ENCODE measurements at regions not wholly inside any gene's neighbourhood (a gene's known extent, or its start where the extent isn't known, plus 50 kb on each side); places are given as distances from the start of the nearest gene placed in this dataset.

GRCh38 chr3:55329849-55330248, 157.3 kb downstream of the WNT5A start:
- no peak overlapping the region for H3K9ac ChIP-seq (ENCODE audit: low read depth, low read length)

GRCh38 chr3:55327131-55327920, 159.8 kb downstream of the WNT5A start:
- DNase-seq (no peak), ATAC-seq (ENCODE audit: insufficient read depth, low read depth) (no peak)
- Histone ChIP-seq H3K4me1 (ENCODE audit: insufficient read depth, low read length) (no peaks in the 10 kb centered on the region), H3K4me3 (ENCODE audit: low read depth in 1 of 2, low read length in 2 of 2) (no peak overlapping the region), H3K4me2 (ENCODE audit: insufficient read depth, low read length) (no peak overlapping the region), H4K20me1 (ENCODE audit: insufficient read depth, low read length) (no peaks in the 10 kb centered on the region), H3K27me3 (ENCODE audit: insufficient read depth, low read length, poor library complexity) (no peaks in the 10 kb centered on the region), H3K79me2 (ENCODE audit: insufficient read depth, low read length) (no peaks in the 10 kb centered on the region), H2AFZ (ENCODE audit: low read depth, low read length) (no peak overlapping the region), H3K36me3 (ENCODE audit: insufficient read depth, low read length) (no peaks in the 10 kb centered on the region), H3K9me3 (ENCODE audit: insufficient read depth, low read length, severe bottlenecking) (no peaks in the 10 kb centered on the region), H3K9ac (ENCODE audit: low read depth, low read length) (no peak overlapping the region), H3K27ac (ENCODE audit: low read length) (no peak overlapping the region)
- TF ChIP-seq CTCF (IDR thresholded peaks at IDR 0.05; ENCODE audit: borderline replicate concordance, extremely low read depth, low read length, poor library complexity, severe bottlenecking) = no peak
- no peak for TF ChIP-seq EZH2 (IDR thresholded peaks at IDR 0.05; ENCODE audit: borderline replicate concordance, low read depth, low read length, severe bottlenecking)

More at GRCh38 chr3:55329849-55330248, 157.3 kb downstream of the WNT5A start:
- ATAC-seq (ENCODE audit: insufficient read depth, low read depth) = no peak
- Histone ChIP-seq H3K9me3 (ENCODE audit: insufficient read depth, low read length, severe bottlenecking) (no peaks in the 10 kb centered on the region), H3K4me2 (ENCODE audit: insufficient read depth, low read length) (no peak overlapping the region), H4K20me1 (ENCODE audit: insufficient read depth, low read length) (no peaks in the 10 kb centered on the region), H3K27ac (ENCODE audit: low read length) (no peak overlapping the region), H2AFZ (ENCODE audit: low read depth, low read length) (no peak overlapping the region), H3K36me3 (ENCODE audit: insufficient read depth, low read length) (no peaks in the 10 kb centered on the region), H3K4me1 (ENCODE audit: insufficient read depth, low read length) (no peaks in the 10 kb centered on the region), H3K27me3 (ENCODE audit: insufficient read depth, low read length, poor library complexity) (no peaks in the 10 kb centered on the region), H3K4me3 (ENCODE audit: low read depth in 1 of 2, low read length in 2 of 2) (no peak overlapping the region), H3K79me2 (ENCODE audit: insufficient read depth, low read length) (no peaks in the 10 kb centered on the region)
- no peak for DNase-seq
- TF ChIP-seq CTCF (IDR thresholded peaks at IDR 0.05; ENCODE audit: borderline replicate concordance, extremely low read depth, low read length, poor library complexity, severe bottlenecking) = no peak
- TF ChIP-seq EZH2 (IDR thresholded peaks at IDR 0.05; ENCODE audit: borderline replicate concordance, low read depth, low read length, severe bottlenecking) = no peak

- Histone ChIP-seq H2AFZ (ENCODE audit: low read depth, low read length) (no peak overlapping the region), H3K9me3 (ENCODE audit: insufficient read depth, low read length, severe bottlenecking) (no peaks in the 10 kb centered on the region)
- DNase-seq = no peak
Observed at GRCh38 chr3:55322638-55323037, 164.5 kb downstream of the WNT5A start.

More at GRCh38 chr3:55322638-55323037, 164.5 kb downstream of the WNT5A start:
- no peaks in the 10 kb centered on the region for H3K79me2 ChIP-seq (ENCODE audit: insufficient read depth, low read length)
- no peak overlapping the region for H3K4me3 ChIP-seq (ENCODE audit: low read depth in 1 of 2, low read length in 2 of 2)
- H3K9ac ChIP-seq (ENCODE audit: low read depth, low read length) = no peak overlapping the region
- ATAC-seq (ENCODE audit: insufficient read depth, low read depth) = no peak
- no peaks in the 10 kb centered on the region for H3K4me1 ChIP-seq (ENCODE audit: insufficient read depth, low read length)
- no peak for TF ChIP-seq CTCF (IDR thresholded peaks at IDR 0.05; ENCODE audit: borderline replicate concordance, extremely low read depth, low read length, poor library complexity, severe bottlenecking)
- no peak for TF ChIP-seq EZH2 (IDR thresholded peaks at IDR 0.05; ENCODE audit: borderline replicate concordance, low read depth, low read length, severe bottlenecking)
- H3K27me3 ChIP-seq (ENCODE audit: insufficient read depth, low read length, poor library complexity) = no peaks in the 10 kb centered on the region
- H3K4me2 ChIP-seq (ENCODE audit: insufficient read depth, low read length) = no peak overlapping the region
- no peaks in the 10 kb centered on the region for H4K20me1 ChIP-seq (ENCODE audit: insufficient read depth, low read length)
- no peak overlapping the region for H3K27ac ChIP-seq (ENCODE audit: low read length)
- no peaks in the 10 kb centered on the region for H3K36me3 ChIP-seq (ENCODE audit: insufficient read depth, low read length)

Data from DND-41 (cell line).